ENCODE measurements at regions not wholly inside any gene's neighbourhood (a gene's known extent, or its start where the extent isn't known, plus 50 kb on each side); places are given as distances from the start of the nearest gene placed in this dataset.

- DNase-seq, result no peak
- BruUV-seq (replicated peaks), result no TSS peak
- CTCF ChIA-PET, result interaction anchor here (1.4 kb wide), 1 partner anchor 16 kb away, joined by 3 read pairs; no protein-coding TSS in a partner anchor
- Mint-ChIP-seq H3K9me3 (ENCODE audit: low read depth, unreplicated experiment) (no peaks in the 10 kb centered on the region), H3K4me1 (ENCODE audit: low read depth, unreplicated experiment) (peaks cover 10% of the 10 kb centered on the region), H3K27me3 (ENCODE audit: unreplicated experiment) (no peaks in the 10 kb centered on the region), H3K4me3 (ENCODE audit: low read depth, unreplicated experiment) (no peak overlapping the region), H3K36me3 (ENCODE audit: insufficient read depth, unreplicated experiment) (no peaks in the 10 kb centered on the region), H3K27ac (ENCODE audit: unreplicated experiment) (no peak overlapping the region)
- intact Hi-C loops (cut with micrococcal nuclease; ENCODE audit: unreplicated experiment), result no loop called here
- no peak for TF ChIP-seq CTCF (IDR thresholded peaks at IDR 0.05; ENCODE audit: unreplicated experiment)
Observed at GRCh38 chr5:88550736-88551135, 282.1 kb upstream of the TMEM161B start.

- BruUV-seq (replicated peaks), result no TSS peak
- intact Hi-C loops (cut with micrococcal nuclease; ENCODE audit: unreplicated experiment), result no loop called here
- no peak for DNase-seq
- Mint-ChIP-seq H3K36me3 (ENCODE audit: insufficient read depth, unreplicated experiment) (no peaks in the 10 kb centered on the region), H3K27ac (ENCODE audit: unreplicated experiment) (no peak overlapping the region), H3K4me3 (ENCODE audit: low read depth, unreplicated experiment) (no peak overlapping the region), H3K4me1 (ENCODE audit: low read depth, unreplicated experiment) (peaks cover 10% of the 10 kb centered on the region), H3K27me3 (ENCODE audit: unreplicated experiment) (no peaks in the 10 kb centered on the region), H3K9me3 (ENCODE audit: low read depth, unreplicated experiment) (no peaks in the 10 kb centered on the region)
- TF ChIP-seq CTCF (IDR thresholded peaks at IDR 0.05; ENCODE audit: unreplicated experiment), result no peak
- CTCF ChIA-PET, result no interaction called here
Observed at GRCh38 chr5:88548136-88548805, 279.6 kb upstream of the TMEM161B start.

GRCh38 chr5:88545338-88545737, 276.7 kb upstream of the TMEM161B start:
- Mint-ChIP-seq H3K4me3 (ENCODE audit: low read depth, unreplicated experiment) (no peak overlapping the region), H3K36me3 (ENCODE audit: insufficient read depth, unreplicated experiment) (no peaks in the 10 kb centered on the region), H3K9me3 (ENCODE audit: low read depth, unreplicated experiment) (no peaks in the 10 kb centered on the region), H3K27ac (ENCODE audit: unreplicated experiment) (no peak overlapping the region), H3K4me1 (ENCODE audit: low read depth, unreplicated experiment) (no peaks in the 10 kb centered on the region), H3K27me3 (ENCODE audit: unreplicated experiment) (no peaks in the 10 kb centered on the region)
- intact Hi-C loops (cut with micrococcal nuclease; ENCODE audit: unreplicated experiment), result no loop called here
- CTCF ChIA-PET, result no interaction called here
- no peak for DNase-seq
- TF ChIP-seq CTCF (IDR thresholded peaks at IDR 0.05; ENCODE audit: unreplicated experiment), result no peak
- no TSS peak for BruUV-seq (replicated peaks)

GRCh38 chr5:88544671-88545070, 276.0 kb upstream of the TMEM161B start:
- H3K27ac Mint-ChIP-seq (ENCODE audit: unreplicated experiment), result no peak overlapping the region
- no peaks in the 10 kb centered on the region for H3K9me3 Mint-ChIP-seq (ENCODE audit: low read depth, unreplicated experiment)
- no peaks in the 10 kb centered on the region for H3K4me1 Mint-ChIP-seq (ENCODE audit: low read depth, unreplicated experiment)
- intact Hi-C loops (cut with micrococcal nuclease; ENCODE audit: unreplicated experiment), result no loop called here
- CTCF ChIA-PET, result no interaction called here
- no peak for TF ChIP-seq CTCF (IDR thresholded peaks at IDR 0.05; ENCODE audit: unreplicated experiment)
- no peaks in the 10 kb centered on the region for H3K36me3 Mint-ChIP-seq (ENCODE audit: insufficient read depth, unreplicated experiment)
- BruUV-seq (replicated peaks), result no TSS peak
- H3K4me3 Mint-ChIP-seq (ENCODE audit: low read depth, unreplicated experiment), result no peak overlapping the region
- no peaks in the 10 kb centered on the region for H3K27me3 Mint-ChIP-seq (ENCODE audit: unreplicated experiment)
- DNase-seq, result no peak
